PC-3 (cell line): ENCODE measurements at regions not wholly inside any gene's neighbourhood (a gene's known extent, or its start where the extent isn't known, plus 50 kb on each side); places are given as distances from the start of the nearest gene placed in this dataset.

Experiments used
- ATAC-seq: fragments of 200-7000 bp; cut with Tn5 transposase; 2 replicates; pipeline ENCODE4 v1.9.1; 2020; ENCODE audit warnings: mild to moderate bottlenecking, moderate library complexity
- BruUV-seq: library from RNA; stranded (reverse); fragments of 400-500 nt; replicated peaks from 2 replicates; lab custom pipeline; 2021; lab: Mats Ljungman, UMichigan
- CTCF ChIA-PET: fragments of 300-600 bp; sonication (Branson Sonifier 250); formaldehyde crosslinking; loops from one replicate; lab custom pipeline; 2022; ENCODE audit warnings: antibody characterized with exemption; lab: Charles Lee
- POLR2A ChIA-PET: fragments of 300-600 bp; sonication (Branson Sonifier 250); formaldehyde crosslinking; loops from one replicate; lab custom pipeline; 2022; ENCODE audit warnings: antibody characterized with exemption; ENCODE audit not compliant: unreplicated experiment; lab: Charles Lee
- DNase-seq: peaks from one replicate; pipeline ENCODE4 v3.0.0-alpha.2; 2015
- H2AFZ ChIP-seq: fragments of 300-600 bp; sonication (generic); 2 replicates; pipeline ENCODE4 v1.6.0; 2016; ENCODE audit warnings: antibody characterized with exemption, low read length
- H3F3A ChIP-seq: fragments of 300-600 bp; sonication (generic); one replicate; pipeline ENCODE4 v1.6.0; 2017; ENCODE audit warnings: antibody characterized with exemption, low read length, control low read depth, mild to moderate bottlenecking; ENCODE audit not compliant: unreplicated experiment
- H3K27ac ChIP-seq: fragments of 300-600 bp; sonication (generic); 2 replicates; pipeline ENCODE4 v1.5.1; 2016; ENCODE audit warnings: mild to moderate bottlenecking, low read length
- H3K27me3 ChIP-seq: fragments of 300-600 bp; sonication (generic); 2 replicates; pipeline ENCODE4 v1.6.1; 2016; ENCODE audit warnings: low read length, mixed read lengths
- H3K36me3 ChIP-seq: fragments of 300-600 bp; sonication (generic); 2 replicates; pipeline ENCODE4 v1.6.1; 2016; ENCODE audit warnings: low read depth, mixed run types, low read length, mixed read lengths
- H3K4me1 ChIP-seq: fragments of 300-600 bp; sonication (generic); 2 replicates; pipeline ENCODE4 v1.5.1; 2016; ENCODE audit warnings: low read length; ENCODE audit not compliant: insufficient read depth
- H3K4me2 ChIP-seq: fragments of 300-600 bp; sonication (generic); 2 replicates; pipeline ENCODE4 v1.6.0; 2016; ENCODE audit warnings: low read length
- H3K4me3 ChIP-seq: fragments of 300-600 bp; sonication (generic); 2 replicates; pipeline ENCODE4 v1.5.1; 2016; ENCODE audit warnings: mild to moderate bottlenecking, low read length, mixed read lengths
- H3K79me2 ChIP-seq: fragments of 300-600 bp; sonication (generic); 2 replicates; pipeline ENCODE4 v1.6.1; 2017; ENCODE audit warnings: low read length, mixed read lengths
- H3K9ac ChIP-seq: fragments of 300-600 bp; sonication (generic); 2 replicates; pipeline ENCODE4 v1.6.0; 2016; ENCODE audit warnings: mild to moderate bottlenecking, low read length
- H3K9me2 ChIP-seq: fragments of 300-600 bp; sonication (generic); replicated peaks from 2 replicates; pipeline ENCODE4 v1.6.1; 2016; ENCODE audit warnings: mixed run types, low read length, mixed read lengths
- H3K9me3 ChIP-seq: fragments of 300-600 bp; sonication (generic); 2 replicates; pipeline ENCODE4 v1.6.1; 2016; ENCODE audit warnings: low read length, mixed read lengths
- H4K20me1 ChIP-seq: fragments of 300-600 bp; sonication (generic); 2 replicates; pipeline ENCODE4 v1.6.1; 2016; ENCODE audit warnings: low read length, mixed read lengths
- CTCF ChIP-seq: fragments of 300-600 bp; sonication (generic); conservative IDR thresholded peaks from 2 replicates; pipeline ENCODE4 v1.5.1; 2017; ENCODE audit warnings: antibody characterized with exemption, low read depth, mild to moderate bottlenecking, low read length
- EZH2 ChIP-seq: fragments of 300-600 bp; sonication (generic); IDR thresholded peaks from one replicate; pipeline ENCODE4 v1.6.1; 2017; ENCODE audit warnings: antibody characterized with exemption, mild to moderate bottlenecking, low read length; ENCODE audit not compliant: unreplicated experiment
- EZH2phosphoT487 ChIP-seq: fragments of 300-600 bp; sonication (generic); IDR thresholded peaks from 2 replicates; pipeline ENCODE4 v1.6.1; 2018; ENCODE audit warnings: mild to moderate bottlenecking, antibody characterized with exemption, low read length, borderline replicate concordance
- intact Hi-C: fragments of 100-400 bp; cut with micrococcal nuclease; formaldehyde crosslinking; loops from 2 replicates; pipeline ENCODE4 v1.9.0; 2023

- no peak overlapping the region for H3K4me2 ChIP-seq
- no peak for ATAC-seq
Observed at GRCh38 chr2:77604953-77605929, 83.1 kb upstream of the LRRTM4 start.

GRCh38 chr2:77608510-77608909 lies 86.3 kb upstream of the LRRTM4 start:
- ChIA-PET POLR2A (no interaction called here), CTCF (no interaction called here)
- H3K9me2 ChIP-seq: no peaks in the 10 kb centered on the region

More at GRCh38 chr2:77604953-77605929, 83.1 kb upstream of the LRRTM4 start:
- Histone ChIP-seq H3K36me3 (no peaks in the 10 kb centered on the region), H3K79me2 (no peaks in the 10 kb centered on the region), H3K9me2 (no peaks in the 10 kb centered on the region), H3K9me3 (0 out of 2 replicates have a peak, but pooled peaks cover 18% of the 10 kb centered on the region), H3K4me1 (no peaks in the 10 kb centered on the region), H2AFZ (no peak overlapping the region), H3K9ac (no peak overlapping the region), H3K4me3 (no peak overlapping the region), H3K27me3 (no peaks in the 10 kb centered on the region), H4K20me1 (no peaks in the 10 kb centered on the region), H3F3A (no peaks in the 10 kb centered on the region), H3K27ac (no peak overlapping the region)
- TF ChIP-seq CTCF (no peak), EZH2phosphoT487 (no peak), EZH2 (no peak)
- no TSS peak for BruUV-seq
- no peak for DNase-seq
- CTCF ChIA-PET: no interaction called here
- POLR2A ChIA-PET: no interaction called here
- intact Hi-C loops: no loop called here

More at GRCh38 chr2:77608510-77608909, 86.3 kb upstream of the LRRTM4 start:
- Histone ChIP-seq H3K27me3 (no peaks in the 10 kb centered on the region), H3K9ac (no peak overlapping the region), H3K4me2 (no peak overlapping the region), H3K9me3 (0 out of 2 replicates have a peak, but pooled peaks cover 11% of the 10 kb centered on the region), H3K4me3 (no peak overlapping the region), H3K79me2 (no peaks in the 10 kb centered on the region), H3K36me3 (no peaks in the 10 kb centered on the region), H3F3A (no peaks in the 10 kb centered on the region), H3K4me1 (no peaks in the 10 kb centered on the region), H3K27ac (no peak overlapping the region), H2AFZ (no peak overlapping the region), H4K20me1 (no peaks in the 10 kb centered on the region)
- DNase-seq (no peak), ATAC-seq (no peak)
- intact Hi-C loops: no loop called here
- no peak for TF ChIP-seq EZH2
- no peak for TF ChIP-seq EZH2phosphoT487
- no peak for TF ChIP-seq CTCF
- no TSS peak for BruUV-seq
